ENCODE measurements at regions not wholly inside any gene's neighbourhood (a gene's known extent, or its start where the extent isn't known, plus 50 kb on each side); places are given as distances from the start of the nearest gene placed in this dataset.
"Not testable (repeated sequence)": the region's sequence is repeated elsewhere in the genome, so short reads cannot be mapped to it uniquely, and the experiment has no call there.

DNA sequence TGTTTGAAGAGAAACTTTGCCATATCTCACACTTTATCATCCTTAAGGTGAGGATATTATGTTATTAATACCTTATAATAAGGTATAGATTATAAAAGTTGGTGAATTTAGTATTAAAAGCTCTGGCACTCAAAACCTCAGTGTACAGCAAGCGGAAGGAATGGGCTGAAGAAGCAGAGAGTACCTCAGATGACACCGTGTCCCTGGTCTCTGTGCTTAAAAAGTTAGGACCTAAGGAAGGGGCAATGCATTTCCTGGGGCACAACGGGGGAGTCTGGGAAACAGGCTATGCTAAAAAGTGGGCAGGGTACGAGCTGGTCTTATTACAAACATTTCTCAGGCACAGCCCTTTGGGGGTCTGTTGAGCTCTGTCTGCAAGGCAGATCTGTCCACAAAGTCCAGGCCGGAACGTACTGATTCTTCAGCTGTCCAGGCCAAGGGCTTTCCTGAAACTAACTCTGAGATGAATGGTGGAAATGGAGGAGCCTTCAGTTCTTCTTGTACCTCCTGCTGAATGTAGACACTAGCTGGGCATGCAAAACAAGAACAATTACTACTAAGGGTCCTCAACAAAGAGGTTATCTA, 202.7 kb downstream of the POM121L12 start:
- DNase-seq (ENCODE audit: low spot score), result no peak

DNA sequence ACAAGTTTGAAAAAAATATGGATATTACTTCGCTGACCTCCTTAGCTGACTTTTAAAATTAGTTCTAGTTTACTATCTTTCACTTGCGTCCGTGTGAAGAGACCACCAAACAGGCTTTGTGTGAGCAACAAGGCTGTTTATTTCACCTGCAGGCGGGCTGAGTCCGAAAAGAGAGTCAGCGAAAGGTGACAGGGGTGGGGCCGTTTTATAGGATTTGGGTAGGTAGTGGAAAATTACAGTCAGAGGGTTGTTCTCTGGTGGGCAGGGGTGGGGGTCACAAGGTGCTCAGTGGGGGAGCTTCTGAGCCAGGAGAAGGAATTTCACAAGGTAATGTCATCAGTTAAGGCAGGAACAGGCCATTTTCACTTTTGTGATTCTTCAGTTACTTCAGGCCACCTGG, 203.7 kb downstream of the POM121L12 start:
- not testable (repeated sequence) for DNase-seq (ENCODE audit: low spot score)

DNA sequence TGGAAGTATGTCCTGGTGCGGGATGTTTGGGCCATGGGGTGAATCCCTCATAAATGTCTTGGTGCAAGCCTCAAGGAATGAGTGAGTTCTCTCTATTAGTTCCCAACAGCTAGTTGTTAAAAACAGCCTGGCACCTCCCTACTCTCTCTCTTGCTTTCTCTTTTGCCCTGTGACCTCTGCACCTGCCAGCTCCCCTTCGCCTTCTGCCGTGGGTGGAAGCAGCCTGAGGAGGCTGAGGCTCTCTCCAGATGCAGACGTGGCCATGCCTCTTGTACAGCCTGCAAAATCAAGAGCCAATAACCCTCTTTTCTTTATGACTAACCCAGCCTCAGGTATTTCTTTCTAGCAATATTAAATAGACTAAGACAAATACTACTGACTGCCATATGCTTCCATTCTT, 210.3 kb downstream of the POM121L12 start:
- DNase-seq (ENCODE audit: low spot score), result no peak

DNA sequence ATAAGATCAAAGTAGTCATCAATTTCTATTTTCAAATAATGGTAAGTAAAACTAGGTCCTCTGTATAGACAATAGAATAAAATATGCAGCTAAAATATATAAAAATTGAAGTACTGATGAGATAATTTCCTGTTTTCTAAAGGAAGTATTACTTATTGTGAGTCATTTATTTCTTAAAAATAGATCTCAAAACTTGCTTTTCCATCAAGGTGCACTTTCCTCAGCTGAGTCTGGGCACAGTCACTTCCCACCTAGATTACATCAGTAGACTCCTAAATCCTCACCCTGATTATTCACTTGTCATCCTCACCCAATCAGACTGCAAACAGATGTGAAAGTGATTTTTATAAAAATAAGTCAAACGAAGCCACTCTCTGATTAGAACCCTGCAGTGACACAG, 211.5 kb downstream of the POM121L12 start:
- DNase-seq (ENCODE audit: low spot score), result no peak

DNA sequence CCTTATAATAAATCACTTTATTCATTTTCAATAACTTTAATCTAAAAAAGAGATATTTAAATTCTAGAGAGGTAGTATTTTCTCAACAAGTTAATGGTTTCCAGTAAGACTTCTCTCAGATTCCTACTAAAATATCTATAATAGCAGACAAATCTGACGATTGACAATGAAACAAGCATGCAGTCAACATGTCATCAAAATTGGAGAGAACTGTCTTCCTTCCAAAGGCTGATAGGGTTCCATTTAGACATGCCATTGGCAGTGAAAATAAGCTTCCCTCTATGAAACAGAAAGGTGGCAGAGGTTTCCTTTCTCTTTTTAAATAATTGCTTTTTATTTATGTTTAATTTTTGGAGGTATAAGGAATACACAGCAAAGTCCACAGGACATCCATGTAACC, 217.1 kb downstream of the POM121L12 start:
- no peak for DNase-seq (ENCODE audit: low spot score)

DNA sequence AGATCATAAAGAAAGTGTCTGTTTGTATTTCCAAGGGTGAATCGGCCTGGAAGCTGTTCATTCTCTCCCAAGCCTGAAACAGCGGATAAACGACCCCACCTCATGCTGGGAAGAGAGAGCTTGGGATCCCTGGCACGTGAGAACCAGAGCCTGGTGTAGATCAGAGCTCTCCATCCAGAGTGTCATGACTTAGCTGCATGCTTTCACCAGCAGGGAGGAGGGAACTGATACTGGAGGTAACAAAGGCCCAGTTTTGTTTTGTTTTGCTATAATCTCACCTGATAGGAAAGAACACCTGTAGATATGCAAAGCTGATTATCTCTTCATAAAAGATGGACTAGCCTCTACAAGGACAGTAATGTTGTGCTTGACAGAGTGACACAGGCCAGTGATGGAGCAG, 236.6 kb downstream of the POM121L12 start:
- no peak for DNase-seq (ENCODE audit: low spot score)

DNA sequence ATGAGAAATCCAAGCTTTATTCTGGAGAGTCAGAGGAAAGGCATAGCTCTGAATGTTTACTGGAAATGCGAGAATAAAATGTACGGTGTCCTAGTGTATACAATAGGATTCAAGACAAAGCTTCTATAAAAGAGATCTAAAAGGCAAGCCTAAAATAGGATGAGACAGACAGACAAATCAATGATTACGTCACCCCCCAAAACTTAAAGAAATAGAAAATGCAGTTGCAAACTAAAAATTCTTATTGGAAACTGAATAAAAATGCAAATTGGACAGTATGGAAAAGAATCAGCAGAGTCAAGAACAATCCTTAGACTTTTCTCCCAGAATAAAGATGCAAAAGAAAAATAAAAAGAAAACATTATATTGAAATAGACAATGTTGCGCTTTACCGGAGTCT, 245.9 kb downstream of the POM121L12 start:
- DNase-seq (ENCODE audit: low spot score), result no peak

DNA sequence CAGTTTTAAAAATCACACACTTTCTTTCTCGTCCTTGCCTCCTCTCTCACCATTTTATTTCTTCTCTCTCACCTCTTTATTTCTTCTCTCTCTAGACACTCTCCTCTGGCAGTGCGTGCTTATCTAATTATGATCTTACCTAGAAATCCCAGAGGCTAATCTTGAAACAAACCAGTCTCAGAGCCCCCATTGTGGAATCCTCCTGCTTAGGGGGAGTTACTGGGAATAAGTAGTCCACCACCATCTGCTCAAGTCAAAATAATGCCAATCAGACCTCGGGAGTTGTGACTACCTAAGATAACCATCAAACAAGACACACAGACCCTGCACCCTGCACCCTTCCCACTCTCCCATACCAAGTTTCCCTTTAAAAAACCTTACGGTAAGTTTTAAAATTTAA, 256.9 kb downstream of the POM121L12 start:
- no peak for DNase-seq (ENCODE audit: low spot score)

DNA sequence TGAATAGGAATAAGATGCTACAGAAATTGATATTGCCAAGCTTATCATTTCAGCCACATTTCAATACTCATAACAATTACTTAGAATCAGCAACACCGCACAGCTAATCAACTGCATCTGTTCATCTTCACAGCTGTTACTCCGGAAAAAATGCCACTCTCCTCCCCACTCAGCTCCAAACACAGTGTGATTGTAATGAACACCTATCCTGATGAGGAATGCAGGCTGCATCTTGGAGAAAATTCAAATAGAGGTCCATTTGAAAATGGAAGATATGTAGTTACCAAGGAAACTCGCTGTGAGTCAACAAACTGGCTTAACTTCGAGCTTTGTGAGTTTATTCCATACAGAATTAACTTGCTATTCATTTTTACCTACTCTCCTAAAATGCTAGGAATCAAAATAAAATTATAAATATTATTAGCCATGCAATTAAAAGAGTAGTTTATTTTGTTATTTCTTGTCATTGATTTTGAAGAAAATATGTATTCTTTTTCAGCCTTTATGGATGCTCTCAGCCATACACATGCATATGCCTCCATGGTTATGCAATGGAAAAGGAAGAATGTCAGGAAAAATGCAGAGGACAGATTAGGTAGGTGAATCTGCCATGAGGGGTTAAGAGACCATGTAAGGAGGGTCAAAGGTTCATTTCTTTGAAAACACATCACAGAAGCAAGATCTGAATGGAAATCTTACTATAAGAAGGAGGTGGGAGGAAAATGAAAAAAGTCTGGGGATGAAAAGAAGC, 267.2 kb downstream of the POM121L12 start:
- no peak for DNase-seq (ENCODE audit: low spot score)

DNA sequence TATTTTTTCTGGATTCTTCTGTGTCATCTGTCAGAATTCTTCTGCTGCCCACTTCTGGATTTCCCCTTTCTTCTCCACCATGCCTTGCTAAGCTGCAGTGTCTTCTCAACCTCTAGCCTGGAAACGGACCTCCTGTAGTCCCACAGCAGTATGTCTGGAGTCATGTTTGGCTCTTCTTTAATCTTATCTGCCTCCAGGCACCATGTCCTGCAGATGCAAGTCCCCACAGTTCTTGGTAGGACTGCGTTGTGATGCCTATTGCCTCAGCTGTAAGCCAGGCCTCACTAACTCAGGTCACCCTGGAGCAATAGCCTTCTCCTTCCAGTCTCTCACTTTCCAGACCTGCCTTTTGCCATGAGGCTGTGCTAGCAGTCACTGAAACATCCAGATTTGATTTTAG, 268.3 kb downstream of the POM121L12 start:
- no peak for DNase-seq (ENCODE audit: low spot score)

DNA sequence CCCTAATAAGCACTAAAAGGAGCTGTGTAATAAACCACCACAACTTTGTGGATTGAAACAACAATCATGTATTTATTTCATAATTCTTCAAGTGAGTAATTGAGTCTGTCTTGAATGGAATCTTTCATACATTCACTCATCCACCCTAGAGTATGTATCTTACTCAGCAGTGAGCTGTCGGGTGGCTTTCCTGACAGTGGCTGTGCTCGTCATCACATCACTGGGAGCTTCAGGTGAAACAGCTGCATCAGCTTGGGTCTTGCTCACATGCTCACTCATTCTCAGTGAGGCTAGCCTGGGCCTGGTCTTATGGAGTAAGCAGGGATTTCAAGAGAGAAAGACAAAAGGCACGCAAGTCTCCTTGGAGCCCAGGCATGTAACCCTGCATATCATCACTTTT, 271.4 kb downstream of the POM121L12 start:
- no peak for DNase-seq (ENCODE audit: low spot score)

DNA sequence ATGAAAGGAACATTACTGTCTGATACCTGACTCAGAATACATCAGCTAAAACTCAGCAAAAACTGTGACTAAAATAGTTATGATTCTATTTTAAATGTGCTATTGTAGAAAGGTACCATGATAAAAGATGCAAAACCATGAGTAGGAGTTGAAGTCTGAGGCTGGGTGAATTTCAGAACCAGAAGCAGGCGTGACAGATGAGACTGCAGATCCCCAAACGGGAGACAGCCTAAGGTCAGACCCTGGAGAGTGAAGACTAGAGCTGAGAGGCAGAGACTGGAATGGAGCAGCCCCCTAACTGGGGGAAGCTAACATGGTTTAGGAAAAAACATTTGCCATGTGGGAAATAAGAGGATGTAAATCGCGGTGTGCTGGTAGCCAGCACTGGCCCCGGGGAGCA, 275.8 kb downstream of the POM121L12 start:
- DNase-seq (ENCODE audit: low spot score), result peak; percentile 48

DNA sequence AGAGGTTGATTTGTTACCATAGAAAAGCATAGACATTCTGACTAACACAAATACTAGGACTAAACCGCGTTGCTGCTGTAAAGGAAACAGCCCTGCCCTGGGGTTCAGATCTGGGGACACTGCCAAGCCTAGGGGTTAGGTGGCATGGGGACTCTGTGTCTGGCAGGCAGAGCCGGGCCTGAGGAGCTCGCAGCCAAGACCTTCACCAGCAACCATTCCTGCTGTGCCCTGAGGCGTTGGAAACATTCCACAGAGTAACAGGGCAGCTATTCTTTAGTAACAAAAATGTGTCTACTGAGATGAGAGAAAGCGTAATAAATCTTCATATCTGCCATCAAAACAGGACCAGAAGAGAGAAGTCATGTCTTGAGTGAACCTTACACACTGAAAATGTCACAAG, 280.5 kb downstream of the POM121L12 start:
- DNase-seq (ENCODE audit: low spot score), result peak; percentile 36

DNA sequence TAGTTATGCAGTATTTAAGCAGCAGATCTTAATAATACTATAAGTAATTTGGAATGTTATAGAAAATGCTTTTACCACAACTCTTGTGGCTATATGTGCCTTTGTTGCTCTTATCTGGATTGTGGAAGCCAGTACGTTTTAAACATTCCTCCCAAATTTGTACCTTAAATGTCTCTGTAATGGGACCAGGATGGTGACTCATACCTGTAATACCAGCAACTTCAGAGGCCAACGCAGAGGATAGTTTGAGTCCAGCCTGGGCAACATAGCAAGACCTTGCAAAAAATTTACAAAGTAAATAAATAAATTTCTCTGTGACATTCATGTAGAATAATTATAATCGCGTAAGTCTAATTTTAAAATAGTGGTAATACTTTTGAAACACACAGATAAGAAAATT, 283.1 kb downstream of the POM121L12 start:
- DNase-seq (ENCODE audit: low spot score), result no peak

DNA sequence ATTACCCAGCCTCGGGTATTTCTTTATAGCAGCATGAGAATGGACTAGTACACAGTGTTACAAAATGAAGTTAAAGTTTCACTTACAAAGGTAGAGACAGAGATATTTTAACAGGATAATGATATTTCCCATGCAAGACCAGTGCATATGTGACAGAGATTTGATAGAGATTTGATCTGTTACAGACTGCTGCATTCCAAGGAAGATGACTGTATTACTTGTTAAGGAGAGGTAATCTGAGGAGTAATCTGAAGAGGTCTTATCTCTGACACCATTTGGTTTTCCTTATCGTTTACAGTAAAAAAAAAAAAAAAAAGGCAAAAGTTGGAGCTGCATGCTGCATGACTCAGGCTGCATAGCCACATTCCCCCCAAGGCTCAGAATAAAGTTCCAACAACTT, 289.6 kb downstream of the POM121L12 start:
- no peak for DNase-seq (ENCODE audit: low spot score)

DNA sequence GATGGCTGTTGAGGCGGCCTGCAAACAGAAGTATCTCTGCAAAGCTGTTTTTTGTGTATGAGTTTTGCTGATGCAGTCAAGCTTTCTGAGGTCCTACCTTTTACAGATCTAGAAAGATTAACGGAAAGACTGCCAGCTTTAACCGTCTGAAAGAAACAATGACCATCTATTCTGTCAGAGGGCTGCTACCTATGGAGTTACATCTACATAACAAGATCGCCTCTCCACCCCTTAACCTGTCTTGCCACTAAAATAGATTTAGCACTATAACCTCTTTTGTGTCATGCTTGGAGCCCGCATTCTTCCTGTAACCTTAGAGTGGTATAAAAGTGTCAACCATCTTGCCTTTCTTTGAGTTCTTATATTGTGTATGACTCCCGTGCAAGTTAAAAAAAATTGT, 291.2 kb downstream of the POM121L12 start:
- no peak for DNase-seq (ENCODE audit: low spot score)

DNA sequence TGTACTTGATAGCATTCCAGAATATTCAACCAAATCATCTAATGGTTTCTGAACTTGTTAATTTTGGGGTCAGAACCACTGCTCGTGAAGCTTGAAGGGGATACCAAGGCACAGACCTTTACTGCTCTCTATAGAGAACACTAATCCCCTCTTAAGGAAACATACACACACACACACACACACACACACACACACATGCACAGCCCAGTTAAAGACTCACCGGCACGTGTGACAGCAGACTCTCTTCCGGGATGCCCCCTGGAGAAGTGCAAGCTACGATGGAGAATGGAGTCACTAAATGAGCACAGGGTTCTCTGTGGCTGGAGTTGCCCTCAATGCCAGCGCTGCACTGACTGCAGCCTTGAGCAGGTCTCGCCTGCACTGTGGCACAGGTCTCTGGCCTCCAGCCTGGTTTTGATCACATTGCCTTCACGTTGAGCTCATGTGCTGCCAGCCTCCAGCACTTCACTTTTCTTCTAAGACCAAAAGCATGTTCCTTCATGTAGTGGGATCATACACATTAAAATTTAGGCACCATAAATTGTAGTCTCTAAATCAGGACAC, 300.8 kb downstream of the POM121L12 start:
- no peak for DNase-seq (ENCODE audit: low spot score)

DNA sequence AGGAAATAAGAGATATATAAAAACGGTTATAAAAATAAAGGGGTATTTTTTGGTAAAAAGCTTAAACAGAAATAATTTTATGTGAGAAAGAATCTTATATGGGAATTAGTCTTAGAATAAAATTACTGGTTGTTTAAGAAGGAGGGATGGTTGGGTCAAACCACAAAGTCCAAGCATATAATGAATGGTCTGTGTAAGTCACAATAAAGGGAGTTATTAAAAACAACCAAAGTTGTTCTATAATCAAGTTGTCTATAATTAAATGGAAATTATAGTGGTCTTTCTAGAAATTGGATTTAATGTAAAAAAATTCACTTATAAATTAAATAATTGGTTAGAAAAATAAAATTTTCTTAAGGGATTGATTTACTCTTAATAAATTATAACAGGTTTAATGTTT, 304.8 kb downstream of the POM121L12 start:
- DNase-seq (ENCODE audit: low spot score), result no peak

DNA sequence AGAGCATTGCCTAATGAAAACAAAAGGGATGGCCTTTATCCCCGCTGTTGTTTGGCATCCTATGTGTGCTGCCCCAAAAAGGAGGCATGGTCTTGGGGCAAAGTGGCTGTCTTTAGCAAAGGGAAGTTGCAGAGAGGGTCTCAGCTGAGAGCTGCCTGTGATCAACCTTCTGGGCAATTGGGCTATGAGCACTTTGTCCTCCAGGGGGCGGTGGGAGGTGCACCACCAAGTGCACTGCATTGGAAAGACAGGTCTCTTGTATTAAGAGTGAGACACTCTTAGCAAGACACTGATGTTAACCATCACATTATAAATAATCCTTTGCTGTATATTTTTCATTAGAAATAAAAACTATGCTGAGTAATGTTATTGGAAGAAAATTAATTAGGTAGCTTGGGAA, 314.8 kb downstream of the POM121L12 start:
- DNase-seq (ENCODE audit: low spot score), result no peak

DNA sequence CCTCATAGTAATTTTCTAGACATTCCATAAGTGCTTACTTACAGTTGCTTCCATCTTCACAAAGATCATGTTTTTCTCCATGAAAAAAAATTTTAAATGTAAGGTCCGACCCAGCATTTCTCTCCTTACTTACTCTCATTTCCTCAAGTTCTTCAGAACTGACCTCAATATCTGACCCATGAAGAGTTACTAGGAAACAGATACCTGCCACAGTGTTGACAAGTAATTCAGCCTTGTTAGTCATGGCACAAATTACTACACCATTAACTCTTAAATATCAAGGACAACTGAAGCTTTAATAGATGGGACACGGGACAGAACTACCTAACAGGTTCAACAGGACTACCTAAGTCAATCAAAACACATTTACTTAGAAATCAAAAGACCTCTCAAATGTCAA, 316.2 kb downstream of the POM121L12 start:
- DNase-seq (ENCODE audit: low spot score), result no peak

DNA sequence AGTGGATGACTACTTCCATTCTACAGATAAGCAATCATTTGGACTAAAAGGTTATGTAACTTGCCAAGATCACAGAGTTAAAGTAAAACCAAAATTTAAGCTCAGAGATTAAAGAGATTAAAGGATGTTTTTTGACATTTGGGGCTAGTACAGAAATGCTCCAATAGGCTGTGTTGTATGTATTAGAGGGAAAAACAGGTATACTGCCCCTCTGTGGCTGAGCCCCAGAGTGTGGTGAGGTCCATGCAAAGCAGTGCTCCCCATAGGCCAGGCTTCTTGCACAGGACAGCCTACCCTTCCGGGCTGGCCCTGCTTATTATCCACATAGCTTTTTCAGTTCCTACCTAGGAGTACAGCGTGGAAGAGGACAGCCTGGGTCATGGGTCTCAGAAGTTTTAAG, 322.8 kb downstream of the POM121L12 start:
- no peak for DNase-seq (ENCODE audit: low spot score)

DNA sequence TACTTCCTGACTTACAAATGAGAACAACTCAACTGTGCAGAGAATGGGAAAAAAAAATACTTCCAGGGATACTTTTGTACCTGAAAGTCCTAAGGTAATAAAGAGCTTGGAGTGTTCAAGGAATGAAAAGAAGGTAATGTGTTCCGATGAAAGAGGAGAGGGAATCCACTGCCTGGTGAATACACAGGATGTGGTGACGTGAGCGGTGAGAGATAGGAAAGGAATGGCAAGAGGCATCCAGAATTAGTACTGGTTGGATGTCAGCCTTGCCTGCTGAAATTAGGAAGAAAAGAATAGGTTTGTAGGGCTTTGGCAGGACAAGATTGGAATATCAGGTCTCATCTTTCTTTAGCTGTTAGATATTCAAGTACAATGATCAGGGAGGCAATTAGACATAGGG, 347.7 kb downstream of the POM121L12 start:
- DNase-seq (ENCODE audit: low spot score), result no peak

DNA sequence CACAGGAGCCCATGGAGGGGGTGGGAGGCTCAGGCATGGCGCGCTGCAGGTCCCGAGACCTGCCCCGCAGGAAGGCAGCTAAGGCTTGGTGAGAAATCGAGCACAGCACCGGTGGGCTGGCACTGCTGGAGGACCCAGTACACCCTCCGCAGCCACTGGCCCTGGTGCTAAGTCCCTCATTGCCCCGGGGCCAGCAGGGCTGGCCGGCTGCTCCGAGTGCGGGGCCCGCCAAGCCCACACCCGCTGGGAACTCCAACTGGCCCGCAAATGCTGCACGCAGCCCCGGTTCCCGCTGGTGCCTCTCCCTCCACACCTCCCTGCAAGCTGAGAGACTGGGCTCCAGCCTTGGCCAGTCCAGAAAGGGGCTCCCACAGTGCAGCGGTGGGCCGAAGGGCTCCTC, 349.8 kb downstream of the POM121L12 start:
- not testable (repeated sequence) for DNase-seq (ENCODE audit: low spot score)

DNA sequence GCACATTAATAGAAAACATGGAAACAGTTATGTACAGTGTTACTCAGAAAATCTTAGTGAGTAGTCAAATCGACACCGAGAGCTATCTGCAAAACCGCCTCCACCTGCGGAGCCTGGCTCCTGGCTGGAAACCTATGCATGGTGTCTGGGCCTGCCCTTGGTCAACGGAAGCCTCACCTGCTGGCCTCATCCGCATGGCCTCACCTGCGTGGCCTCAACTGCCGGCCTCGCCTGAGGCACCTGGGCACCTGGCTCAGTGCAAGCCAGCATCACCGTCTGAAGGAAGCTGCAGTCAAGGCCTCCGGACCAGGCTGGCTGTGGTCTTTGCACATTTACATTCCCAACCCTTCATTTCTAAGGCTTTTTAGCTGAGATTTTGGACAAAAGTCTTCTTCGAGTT, 352.1 kb downstream of the POM121L12 start:
- DNase-seq (ENCODE audit: low spot score), result no peak
